ENCODE measurements at regions not wholly inside any gene's neighbourhood (a gene's known extent, or its start where the extent isn't known, plus 50 kb on each side); places are given as distances from the start of the nearest gene placed in this dataset.

DNA sequence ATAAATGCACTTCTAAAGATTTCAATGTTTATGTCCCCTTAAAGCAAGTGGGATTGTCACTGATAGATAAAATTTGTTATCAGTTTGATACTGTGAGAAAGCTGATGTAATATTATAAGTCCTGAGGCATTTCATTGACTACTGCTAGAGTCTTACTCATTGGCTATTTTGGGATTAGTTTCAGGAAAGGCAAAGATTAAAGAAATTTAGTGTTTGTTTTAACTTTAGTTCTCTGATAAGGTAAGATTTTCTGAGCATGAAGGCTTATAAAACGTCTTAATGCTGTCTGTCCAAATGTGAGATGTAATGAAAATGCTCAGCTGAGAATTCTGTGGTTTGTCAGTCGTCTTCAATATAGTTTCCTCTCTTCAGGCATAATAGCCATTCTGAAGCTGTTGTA is 886.4 kb upstream of the CDH2 start:
- Histone ChIP-seq H3K27ac (no peak overlapping the region), H3K36me3 (no peaks in the 10 kb centered on the region), H3K4me3 (no peak overlapping the region), H3K27me3 (no peaks in the 10 kb centered on the region), H3K4me1 (peaks cover 0 to 6% of the 10 kb centered on the region in 2 donors), H3K9me3 (no peaks in the 10 kb centered on the region)
- no peak for DNase-seq
- intact Hi-C loops (cut with DNase I; ENCODE audit: low total_unique reads): no loop called here
- no peak for TF ChIP-seq POLR2A (IDR thresholded peaks at IDR 0.05)
- TF ChIP-seq, protein P1, sequence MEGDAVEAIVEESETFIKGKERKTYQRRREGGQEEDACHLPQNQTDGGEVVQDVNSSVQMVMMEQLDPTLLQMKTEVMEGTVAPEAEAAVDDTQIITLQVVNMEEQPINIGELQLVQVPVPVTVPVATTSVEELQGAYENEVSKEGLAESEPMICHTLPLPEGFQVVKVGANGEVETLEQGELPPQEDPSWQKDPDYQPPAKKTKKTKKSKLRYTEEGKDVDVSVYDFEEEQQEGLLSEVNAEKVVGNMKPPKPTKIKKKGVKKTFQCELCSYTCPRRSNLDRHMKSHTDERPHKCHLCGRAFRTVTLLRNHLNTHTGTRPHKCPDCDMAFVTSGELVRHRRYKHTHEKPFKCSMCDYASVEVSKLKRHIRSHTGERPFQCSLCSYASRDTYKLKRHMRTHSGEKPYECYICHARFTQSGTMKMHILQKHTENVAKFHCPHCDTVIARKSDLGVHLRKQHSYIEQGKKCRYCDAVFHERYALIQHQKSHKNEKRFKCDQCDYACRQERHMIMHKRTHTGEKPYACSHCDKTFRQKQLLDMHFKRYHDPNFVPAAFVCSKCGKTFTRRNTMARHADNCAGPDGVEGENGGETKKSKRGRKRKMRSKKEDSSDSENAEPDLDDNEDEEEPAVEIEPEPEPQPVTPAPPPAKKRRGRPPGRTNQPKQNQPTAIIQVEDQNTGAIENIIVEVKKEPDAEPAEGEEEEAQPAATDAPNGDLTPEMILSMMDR (IDR thresholded peaks at IDR 0.05): no peak

DNA sequence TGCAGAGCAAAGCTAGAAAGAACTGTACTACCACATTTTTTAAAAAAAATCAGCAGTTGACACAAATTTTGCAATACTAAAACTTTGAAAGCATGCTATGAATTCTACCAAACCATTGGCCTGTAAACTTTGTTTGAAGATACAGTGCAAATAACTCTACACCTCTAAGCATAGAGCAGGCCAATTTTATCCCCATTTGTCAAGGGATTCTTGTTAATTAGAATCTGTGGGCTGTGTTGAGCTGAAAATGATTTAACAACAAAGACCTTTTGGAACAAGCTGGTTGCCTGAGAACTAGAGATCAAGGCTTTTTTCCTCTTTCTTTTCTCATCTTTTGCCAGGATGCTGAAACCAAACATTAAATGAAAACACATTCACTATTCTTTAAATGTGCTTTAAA is 886.0 kb upstream of the CDH2 start:
- Histone ChIP-seq H3K9me3 (no peaks in the 10 kb centered on the region), H3K36me3 (no peaks in the 10 kb centered on the region), H3K4me1 (peaks cover 0 to 6% of the 10 kb centered on the region in 2 donors), H3K27me3 (no peaks in the 10 kb centered on the region), H3K4me3 (no peak overlapping the region), H3K27ac (no peak overlapping the region)
- no peak for TF ChIP-seq POLR2A (IDR thresholded peaks at IDR 0.05)
- TF ChIP-seq, protein P1 (IDR thresholded peaks at IDR 0.05): no peak
- no peak for DNase-seq
- intact Hi-C loops (cut with DNase I; ENCODE audit: low total_unique reads): no loop called here

DNA sequence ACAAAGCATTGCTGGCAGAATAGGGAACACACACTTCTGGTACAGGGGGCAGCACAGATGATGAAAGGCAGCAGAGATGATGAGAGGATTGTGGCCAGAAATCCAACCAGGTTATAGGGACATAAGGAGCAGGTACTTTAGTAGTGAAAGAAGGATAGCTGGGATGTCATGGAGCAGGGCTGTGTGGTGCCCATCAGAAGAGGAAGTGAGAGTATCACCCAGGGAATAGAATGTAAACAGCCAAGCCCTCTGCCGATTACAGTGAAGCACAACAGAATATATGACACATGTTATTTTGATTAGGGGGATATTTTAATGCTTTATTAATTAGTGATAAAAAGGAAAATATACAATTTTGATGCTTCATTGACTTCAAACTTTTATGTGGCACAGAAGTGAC is 883.4 kb upstream of the CDH2 start:
- TF ChIP-seq POLR2A (IDR thresholded peaks at IDR 0.05): no peak
- TF ChIP-seq, protein P1 (IDR thresholded peaks at IDR 0.05): no peak
- no peak overlapping the region for H3K4me3 ChIP-seq
- intact Hi-C loops (cut with DNase I; ENCODE audit: low total_unique reads): no loop called here

DNA sequence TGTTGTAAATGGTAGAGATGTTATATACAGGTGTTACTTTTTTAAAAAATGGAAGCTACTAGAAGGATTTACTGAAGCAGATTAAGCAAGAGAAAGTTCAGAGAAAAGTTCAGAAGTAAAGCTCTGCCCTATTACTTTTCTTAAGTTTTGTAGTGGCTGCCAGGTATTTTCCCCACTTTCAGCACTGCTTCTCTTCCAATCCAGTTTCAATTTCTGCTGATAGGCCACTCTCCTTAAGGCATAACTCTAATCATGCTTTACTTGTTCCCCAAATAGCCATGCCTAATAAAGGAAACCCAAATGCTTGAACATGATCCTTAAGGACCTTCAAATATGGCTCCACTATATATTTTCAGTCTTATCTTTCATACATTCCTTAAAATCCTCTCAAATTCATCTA is 880.8 kb upstream of the CDH2 start:
- Histone ChIP-seq H3K36me3 (no peaks in the 10 kb centered on the region), H3K27me3 (no peaks in the 10 kb centered on the region), H3K4me1 (no peaks in the 10 kb centered on the region), H3K9me3 (no peaks in the 10 kb centered on the region), H3K4me3 (no peak overlapping the region), H3K27ac (no peak overlapping the region)
- no peak for DNase-seq
- TF ChIP-seq, protein P1 (IDR thresholded peaks at IDR 0.05): no peak
- no peak for TF ChIP-seq POLR2A (IDR thresholded peaks at IDR 0.05)
- intact Hi-C loops (cut with DNase I; ENCODE audit: low total_unique reads): no loop called here

More for the DNA sequence above, 883.4 kb upstream of the CDH2 start:
- Histone ChIP-seq H3K9me3 (no peaks in the 10 kb centered on the region), H3K4me1 (peaks cover 0 to 6% of the 10 kb centered on the region in 2 donors), H3K27me3 (no peaks in the 10 kb centered on the region), H3K36me3 (no peaks in the 10 kb centered on the region), H3K27ac (no peak overlapping the region)
- no peak for DNase-seq

DNA sequence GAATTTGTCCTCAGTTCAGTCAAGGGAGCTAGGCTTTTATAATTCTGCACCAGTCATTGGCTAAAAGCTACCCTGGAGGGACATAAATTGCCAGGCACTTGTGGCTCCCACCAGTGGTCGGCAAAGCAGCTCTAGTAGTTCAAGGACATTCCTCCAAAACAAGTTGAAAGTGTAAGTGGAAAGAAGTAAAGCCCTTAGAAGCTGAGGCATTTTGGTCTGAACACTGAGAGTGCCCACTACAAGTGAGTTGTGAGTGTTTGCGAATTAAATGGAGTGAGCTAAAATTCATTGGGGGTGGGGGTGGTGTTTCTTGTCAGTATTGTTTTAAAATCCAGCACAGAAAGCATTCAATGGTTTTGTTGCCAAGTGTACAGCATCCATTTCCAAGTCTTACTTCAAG is 879.9 kb upstream of the CDH2 start:
- DNase-seq: no peak
- no peaks in the 10 kb centered on the region for H3K4me1 ChIP-seq
- no peak overlapping the region for H3K4me3 ChIP-seq
- intact Hi-C loops (cut with DNase I; ENCODE audit: low total_unique reads): no loop called here
- TF ChIP-seq POLR2A (IDR thresholded peaks at IDR 0.05): no peak
- TF ChIP-seq, protein P1 (IDR thresholded peaks at IDR 0.05): no peak
- H3K9me3 ChIP-seq: no peaks in the 10 kb centered on the region
- H3K27ac ChIP-seq: no peak overlapping the region
- no peaks in the 10 kb centered on the region for H3K27me3 ChIP-seq
- no peaks in the 10 kb centered on the region for H3K36me3 ChIP-seq

Measured in uterus (tissue), 3 donors.